ENCODE measurements at regions not wholly inside any gene's neighbourhood (a gene's known extent, or its start where the extent isn't known, plus 50 kb on each side); places are given as distances from the start of the nearest gene placed in this dataset.

DNA sequence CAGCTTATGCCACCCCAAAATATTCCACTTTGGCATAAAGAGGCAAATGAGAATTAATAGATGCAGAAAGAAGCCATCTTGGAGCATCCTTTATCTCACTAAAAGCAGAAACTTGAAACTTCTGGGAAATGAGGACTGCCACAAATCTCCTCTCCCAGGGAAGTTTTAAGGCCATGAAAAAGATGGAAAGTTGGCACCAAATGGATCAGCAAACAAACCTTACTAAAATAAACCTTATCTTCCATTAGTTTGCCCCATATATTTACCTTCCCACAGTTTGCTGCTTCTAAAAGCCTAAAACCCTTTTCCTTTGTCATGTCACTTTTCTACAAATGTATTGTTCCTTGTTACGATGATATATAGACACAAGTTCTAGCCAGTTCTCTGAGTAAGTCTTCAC lies 340.0 kb upstream of the USP15 start:
- no peaks in the 10 kb centered on the region for H3K27me3 ChIP-seq (ENCODE audit: control insufficient read depth, insufficient read depth, low read length)
- TF ChIP-seq CTCF (IDR thresholded peaks at IDR 0.05; ENCODE audit: insufficient read depth, low read length, poor library complexity, severe bottlenecking): no peak
- DNase-seq (ENCODE audit: low read depth): no peak
- H3K4me3 ChIP-seq (ENCODE audit: low read depth, low read length): no peak overlapping the region
- H3K36me3 ChIP-seq (ENCODE audit: control insufficient read depth, insufficient read depth, low read length): no peaks in the 10 kb centered on the region

- no peak for TF ChIP-seq CTCF (IDR thresholded peaks at IDR 0.05; ENCODE audit: insufficient read depth, low read length, poor library complexity, severe bottlenecking)
- no peaks in the 10 kb centered on the region for H3K36me3 ChIP-seq (ENCODE audit: control insufficient read depth, insufficient read depth, low read length)
- no peak overlapping the region for H3K4me3 ChIP-seq (ENCODE audit: low read depth, low read length)
- H3K27me3 ChIP-seq (ENCODE audit: control insufficient read depth, insufficient read depth, low read length): no peaks in the 10 kb centered on the region
- DNase-seq (ENCODE audit: low read depth): no peak
Observed at GRCh38 chr12:61923152-61923551, 337.1 kb upstream of the USP15 start.

DNA sequence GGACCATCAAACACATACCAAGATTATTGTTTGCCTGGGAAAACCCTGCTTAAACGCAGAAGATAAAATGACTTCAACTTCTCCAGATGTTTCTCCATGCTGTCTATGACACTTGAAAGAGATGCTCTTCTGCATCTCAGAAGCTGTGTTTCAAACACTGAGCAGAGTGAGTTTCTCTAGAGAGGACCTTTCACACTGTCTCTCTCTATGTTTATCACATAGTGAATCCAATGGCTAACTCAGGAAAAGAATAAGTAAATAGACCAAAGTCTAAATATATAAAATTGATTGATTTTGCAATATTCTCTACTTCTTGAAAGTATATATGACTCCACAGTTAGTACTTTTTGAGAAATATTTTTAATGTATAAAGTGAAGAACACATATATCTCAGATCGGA lies 325.6 kb upstream of the USP15 start:
- DNase-seq (ENCODE audit: low read depth): no peak
- no peak for TF ChIP-seq CTCF (IDR thresholded peaks at IDR 0.05; ENCODE audit: insufficient read depth, low read length, poor library complexity, severe bottlenecking)

DNA sequence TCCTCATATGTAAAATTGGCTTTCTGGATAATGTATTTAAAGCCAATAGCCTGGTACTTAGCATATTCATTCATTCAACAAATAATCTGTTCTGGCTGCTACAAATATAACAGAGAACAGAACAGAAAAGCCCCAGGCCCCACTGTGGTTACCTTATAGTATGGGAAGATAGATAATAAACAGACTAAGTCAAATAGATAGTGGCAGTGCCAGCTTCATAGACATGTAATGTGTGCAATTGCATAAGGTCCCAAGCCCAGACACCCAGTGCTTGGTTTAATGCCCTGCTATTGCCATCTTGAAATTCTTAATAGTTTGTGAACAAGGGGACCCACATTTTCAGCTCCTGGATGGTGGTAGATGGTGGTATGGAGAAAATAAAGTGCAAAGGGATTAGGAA lies 320.2 kb upstream of the USP15 start:
- no peak for TF ChIP-seq CTCF (IDR thresholded peaks at IDR 0.05; ENCODE audit: insufficient read depth, low read length, poor library complexity, severe bottlenecking)

More for the DNA sequence above, 325.6 kb upstream of the USP15 start:
- Histone ChIP-seq H3K4me3 (ENCODE audit: low read depth, low read length) (no peak overlapping the region), H3K36me3 (ENCODE audit: control insufficient read depth, insufficient read depth, low read length) (no peaks in the 10 kb centered on the region), H3K27me3 (ENCODE audit: control insufficient read depth, insufficient read depth, low read length) (no peaks in the 10 kb centered on the region)

DNA sequence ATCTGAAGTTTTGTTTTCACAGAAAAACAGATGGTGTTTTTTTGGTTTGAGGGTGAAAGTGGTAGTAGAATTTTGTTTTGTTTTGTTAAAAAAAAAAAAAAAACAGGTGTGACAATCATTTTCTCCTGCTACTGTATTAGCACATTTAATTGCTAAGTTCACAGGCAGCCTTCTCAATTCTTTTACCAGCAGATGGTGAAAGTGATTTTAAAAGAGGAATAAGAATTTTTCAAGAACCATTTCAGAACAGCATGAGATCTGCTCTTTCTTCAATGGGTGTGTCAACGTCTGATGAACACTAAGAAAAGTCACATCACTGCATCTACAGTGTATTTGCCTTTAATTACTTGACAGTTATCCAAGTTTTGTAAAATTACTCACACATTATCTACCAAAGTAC lies 303.7 kb upstream of the USP15 start:
- Histone ChIP-seq H3K27me3 (ENCODE audit: control insufficient read depth, insufficient read depth, low read length) (no peaks in the 10 kb centered on the region), H3K36me3 (ENCODE audit: control insufficient read depth, insufficient read depth, low read length) (no peaks in the 10 kb centered on the region), H3K4me3 (ENCODE audit: low read depth, low read length) (no peak overlapping the region)
- no peak for DNase-seq (ENCODE audit: low read depth)
- TF ChIP-seq CTCF (IDR thresholded peaks at IDR 0.05; ENCODE audit: insufficient read depth, low read length, poor library complexity, severe bottlenecking): no peak

More for the DNA sequence above, 320.2 kb upstream of the USP15 start:
- H3K27me3 ChIP-seq (ENCODE audit: control insufficient read depth, insufficient read depth, low read length): no peaks in the 10 kb centered on the region
- no peak overlapping the region for H3K4me3 ChIP-seq (ENCODE audit: low read depth, low read length)
- no peak for DNase-seq (ENCODE audit: low read depth)
- H3K36me3 ChIP-seq (ENCODE audit: control insufficient read depth, insufficient read depth, low read length): no peaks in the 10 kb centered on the region

DNA sequence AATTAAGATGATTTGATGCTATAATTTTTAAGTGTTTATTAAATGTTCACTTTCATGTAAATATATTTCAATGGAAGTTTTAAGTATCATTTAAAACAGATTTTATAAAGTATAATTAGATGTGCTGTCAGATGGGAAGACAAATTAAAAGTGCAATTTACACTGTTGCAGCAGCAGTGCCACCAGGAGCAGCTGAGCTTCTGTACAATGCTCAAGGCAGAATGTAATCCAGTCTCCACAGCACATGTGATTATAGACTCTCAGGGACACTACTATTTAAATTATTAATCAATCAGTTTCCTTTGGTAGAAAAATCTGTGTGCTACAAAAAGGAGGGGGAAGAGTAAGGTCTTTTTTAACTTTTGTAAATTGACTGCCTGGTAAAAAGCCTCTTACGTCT lies 285.7 kb upstream of the USP15 start:
- Histone ChIP-seq H3K27me3 (ENCODE audit: control insufficient read depth, insufficient read depth, low read length) (no peaks in the 10 kb centered on the region), H3K4me3 (ENCODE audit: low read depth, low read length) (no peak overlapping the region), H3K36me3 (ENCODE audit: control insufficient read depth, insufficient read depth, low read length) (no peaks in the 10 kb centered on the region)
- no peak for DNase-seq (ENCODE audit: low read depth)
- TF ChIP-seq CTCF (IDR thresholded peaks at IDR 0.05; ENCODE audit: insufficient read depth, low read length, poor library complexity, severe bottlenecking): no peak

All from kidney epithelial cell (primary cell).